NCI-H69 (cell line): ENCODE measurements at regions not wholly inside any gene's neighbourhood (a gene's known extent, or its start where the extent isn't known, plus 50 kb on each side); places are given as distances from the start of the nearest gene placed in this dataset.
"Not testable (repeated sequence)": the region's sequence is repeated elsewhere in the genome, so short reads cannot be mapped to it uniquely, and the experiment has no call there.

Experiments used
- DNase-seq: peaks from one replicate; lab custom pipeline; 2025; lab: John Stamatoyannopoulos, UW

GRCh38 chr4:187335339-187335738, 611.7 kb upstream of the FAT1 start:
- no peak for DNase-seq

- no peak for DNase-seq
These were observed 631.1 kb upstream of the FAT1 start for GRCh38 chr4:187354740-187355139.

- DNase-seq: peak; percentile 61
These were observed 633.5 kb upstream of the FAT1 start for GRCh38 chr4:187357045-187357643.

GRCh38 chr4:187357821-187358220, 634.2 kb upstream of the FAT1 start:
- DNase-seq: peak; percentile 90

GRCh38 chr4:187362937-187363857, 632.4 kb upstream of the ZFP42 start:
- DNase-seq: peak; percentile 1

- DNase-seq: no peak
These were observed 631.2 kb upstream of the ZFP42 start for GRCh38 chr4:187364401-187364800.

- DNase-seq: no peak
These were observed 630.7 kb upstream of the ZFP42 start for GRCh38 chr4:187364851-187365250.

- DNase-seq: no peak
These were observed 629.0 kb upstream of the ZFP42 start for GRCh38 chr4:187366530-187366929.

- DNase-seq: no peak
These were observed 624.7 kb upstream of the ZFP42 start for GRCh38 chr4:187370918-187371317.

GRCh38 chr4:187378441-187378840, 617.1 kb upstream of the ZFP42 start:
- DNase-seq: no peak

GRCh38 chr4:187380181-187380581, 615.4 kb upstream of the ZFP42 start:
- peak; percentile 42 for DNase-seq

GRCh38 chr4:187383181-187383580, 612.4 kb upstream of the ZFP42 start:
- no peak for DNase-seq

GRCh38 chr4:187387739-187388138, 607.8 kb upstream of the ZFP42 start:
- DNase-seq: no peak

- DNase-seq: no peak
These were observed 606.2 kb upstream of the ZFP42 start for GRCh38 chr4:187389420-187389819.

GRCh38 chr4:187390646-187391045, 604.9 kb upstream of the ZFP42 start:
- DNase-seq: no peak

- no peak for DNase-seq
These were observed 601.8 kb upstream of the ZFP42 start for GRCh38 chr4:187393531-187394344.

- DNase-seq: peak; percentile 15
These were observed 599.5 kb upstream of the ZFP42 start for GRCh38 chr4:187396106-187396505.

GRCh38 chr4:187408447-187408846, 587.1 kb upstream of the ZFP42 start:
- DNase-seq: not testable (repeated sequence)

- no peak for DNase-seq
These were observed 581.8 kb upstream of the ZFP42 start for GRCh38 chr4:187413564-187414358.

- no peak for DNase-seq
These were observed 580.9 kb upstream of the ZFP42 start for GRCh38 chr4:187414716-187415115.

GRCh38 chr4:187415231-187415630, 580.3 kb upstream of the ZFP42 start:
- DNase-seq: no peak

- DNase-seq: no peak
These were observed 579.4 kb upstream of the ZFP42 start for GRCh38 chr4:187416216-187416615.
